H1 (cell line): ENCODE measurements at regions not wholly inside any gene's neighbourhood (a gene's known extent, or its start where the extent isn't known, plus 50 kb on each side); places are given as distances from the start of the nearest gene placed in this dataset.

Experiments
- CTCF ChIA-PET: fragments of 300-600 bp; sonication (Branson Sonifier 250); formaldehyde crosslinking; loops from one replicate; lab custom pipeline; 2021; ENCODE audit not compliant: partially characterized antibody; lab: Charles Lee
- POLR2A ChIA-PET: fragments of 300-600 bp; sonication (Branson Sonifier 250); formaldehyde crosslinking; loops from one replicate; lab custom pipeline; 2021; ENCODE audit warnings: inconsistent platforms; ENCODE audit not compliant: partially characterized antibody; lab: Charles Lee
- DNase-seq, 2 experiments: peaks; one replicate each; pipeline versions ENCODE4 v3.0.0 to v3.0.0-alpha.2; 2010 to 2022; ENCODE audit warnings: low spot score in 2 of 2, low read depth in 1 of 2, mixed read lengths in 1 of 2
- FAIRE-seq: peaks from 2 replicates; lab custom pipeline; 2011; peaks lifted over from hg19 to GRCh38; lab: Jason Lieb, UNC
- H2AFZ ChIP-seq: 2 replicates; pipeline ENCODE4 v1.8.1; 2012; ENCODE audit warnings: low read length, inconsistent platforms
- H2AK5ac ChIP-seq: 2 replicates; pipeline ENCODE4 v1.6.1; 2013; ENCODE audit warnings: low read depth, low read length
- H2BK120ac ChIP-seq: replicated peaks from 2 replicates; pipeline ENCODE3; 2013; ENCODE audit warnings: low read depth, low read length, inconsistent platforms
- H2BK12ac ChIP-seq: 2 replicates; pipeline ENCODE4 v1.6.1; 2013; ENCODE audit warnings: low read depth, low read length
- H2BK15ac ChIP-seq: 2 replicates; pipeline ENCODE4 v1.6.1; 2013; ENCODE audit warnings: low read length
- H2BK20ac ChIP-seq: 2 replicates; pipeline ENCODE4 v1.6.1; 2013; ENCODE audit warnings: low read length
- H2BK5ac ChIP-seq: 2 replicates; pipeline ENCODE4 v1.6.1; 2013; ENCODE audit warnings: low read depth, low read length
- H3K14ac ChIP-seq: 2 replicates; pipeline ENCODE4 v1.6.1; 2013; ENCODE audit warnings: inconsistent platforms; ENCODE audit not compliant: insufficient read length
- H3K18ac ChIP-seq: 2 replicates; pipeline ENCODE4 v1.6.1; 2013; ENCODE audit warnings: low read length; ENCODE audit errors: extremely low read depth
- H3K23ac ChIP-seq: 2 replicates; pipeline ENCODE4 v1.6.1; 2013; ENCODE audit warnings: inconsistent platforms; ENCODE audit not compliant: insufficient read length
- H3K23me2 ChIP-seq: 2 replicates; pipeline ENCODE4 v1.6.1; 2013; ENCODE audit warnings: low read depth, low read length
- H3K27ac ChIP-seq: 2 replicates; pipeline ENCODE4 v1.6.1; 2011; ENCODE audit warnings: low read depth, low read length, inconsistent platforms
- H3K27me3 ChIP-seq, 4 experiments: replicated peaks in 1 of 4; 1 replicate in 1 of 4; 2 replicates in 3 of 4; pipeline versions ENCODE4 v1.6.1 to v1.8.1; 2011 to 2013; ENCODE audit warnings: low read length in 3 of 4, mild to moderate bottlenecking in 3 of 4, inconsistent platforms in 2 of 4, mixed read lengths in 2 of 4, moderate library complexity in 1 of 4; ENCODE audit not compliant: control insufficient read depth in 3 of 4, insufficient read depth in 3 of 4; ENCODE audit errors: extremely low read depth in 1 of 4
- H3K36me3 ChIP-seq, 4 experiments: 2 replicates each; pipeline versions ENCODE4 v1.6.1 to v1.8.1; 2011 to 2013; ENCODE audit warnings: mild to moderate bottlenecking in 4 of 4, low read length in 3 of 4, moderate library complexity in 2 of 4, control low read depth in 1 of 4, inconsistent platforms in 1 of 4; ENCODE audit not compliant: insufficient read depth in 4 of 4, control insufficient read depth in 2 of 4
- H3K4ac ChIP-seq: replicated peaks from 2 replicates; pipeline ENCODE3; 2013; ENCODE audit warnings: low read length, low read depth, mixed read lengths, inconsistent platforms; ENCODE audit not compliant: insufficient read length
- H3K4me1 ChIP-seq, 4 experiments: replicated peaks in 1 of 4; 1 replicate in 1 of 4; 2 replicates in 3 of 4; pipeline versions ENCODE4 v1.6.1 to v1.8.1; 2011 to 2013; ENCODE audit warnings: low read length in 3 of 4, inconsistent platforms in 2 of 4, mixed read lengths in 1 of 4; ENCODE audit not compliant: insufficient read depth in 4 of 4, control insufficient read depth in 3 of 4
- H3K4me2 ChIP-seq, 2 experiments: 2 replicates each; pipeline versions ENCODE4 v1.6.1 to v1.8.1; 2011 to 2013; ENCODE audit warnings: low read depth in 2 of 2, low read length in 2 of 2, control low read depth in 1 of 2, inconsistent platforms in 1 of 2, mild to moderate bottlenecking in 1 of 2; ENCODE audit not compliant: insufficient read depth in 1 of 2
- H3K4me3 ChIP-seq, 4 experiments: fragments of 200-600, 300-600 bp in 1 of 4; sonication (generic), shearing (Covaris generic), sonication (Bioruptor Twin) in 1 of 4; 2 replicates each; pipeline versions ENCODE4 v1.5.1 to v1.8.1; 2011 to 2016; ENCODE audit warnings: low read length in 4 of 4, low read depth in 3 of 4, control low read depth in 2 of 4, inconsistent platforms in 2 of 4, mild to moderate bottlenecking in 2 of 4, mixed read lengths in 1 of 4, moderate library complexity in 1 of 4; ENCODE audit not compliant: insufficient read depth in 2 of 4; ENCODE audit errors: extremely low read depth in 1 of 4
- H3K56ac ChIP-seq: replicated peaks from 2 replicates; pipeline ENCODE3; 2013; ENCODE audit warnings: low read depth, mild to moderate bottlenecking, mixed read lengths, low read length, inconsistent platforms; ENCODE audit not compliant: insufficient read length
- H3K79me1 ChIP-seq: 2 replicates; pipeline ENCODE4 v1.6.1; 2013; ENCODE audit warnings: low read depth, low read length, control low read depth
- H3K79me2 ChIP-seq, 2 experiments: 2 replicates each; pipeline versions ENCODE4 v1.6.1 to v1.8.1; 2012 to 2013; ENCODE audit warnings: low read length in 2 of 2, mild to moderate bottlenecking in 2 of 2, inconsistent platforms in 1 of 2; ENCODE audit not compliant: insufficient read depth in 2 of 2, control insufficient read depth in 1 of 2
- H3K9ac ChIP-seq, 4 experiments: replicated peaks in 1 of 4; 1 replicate in 1 of 4; 2 replicates in 3 of 4; pipeline versions ENCODE4 v1.6.1 to v1.8.1; 2011 to 2013; ENCODE audit warnings: low read depth in 3 of 4, low read length in 3 of 4, control low read depth in 2 of 4, mild to moderate bottlenecking in 2 of 4, moderate library complexity in 2 of 4, inconsistent platforms in 1 of 4; ENCODE audit errors: extremely low read depth in 1 of 4
- H3K9me3 ChIP-seq, 2 experiments: 2 replicates each; pipeline versions ENCODE4 v1.6.1 to v1.8.1; 2012 to 2013; ENCODE audit warnings: mild to moderate bottlenecking in 2 of 2, moderate library complexity in 2 of 2, control low read depth in 1 of 2, inconsistent platforms in 1 of 2, low read depth in 1 of 2, low read length in 1 of 2, mixed read lengths in 1 of 2; ENCODE audit not compliant: insufficient read depth in 2 of 2
- H4K20me1 ChIP-seq, 2 experiments: replicated peaks in 1 of 2; 2 replicates each; pipeline versions ENCODE3 to v1.8.1; 2011 to 2013; ENCODE audit warnings: inconsistent platforms in 2 of 2, low read length in 2 of 2, mild to moderate bottlenecking in 1 of 2; ENCODE audit not compliant: insufficient read depth in 2 of 2, control insufficient read depth in 1 of 2
- H4K5ac ChIP-seq: 2 replicates; pipeline ENCODE4 v1.6.1; 2013; ENCODE audit warnings: low read length, low read depth, mixed read lengths, inconsistent platforms; ENCODE audit not compliant: insufficient read length
- H4K8ac ChIP-seq: 2 replicates; pipeline ENCODE4 v1.8.0; 2013; ENCODE audit warnings: mild to moderate bottlenecking, moderate library complexity, low read length, inconsistent platforms; ENCODE audit not compliant: insufficient read depth; ENCODE audit errors: extremely low read depth
- H4K91ac ChIP-seq: replicated peaks from 2 replicates; pipeline ENCODE3; 2013; ENCODE audit warnings: low read length, mixed read lengths, inconsistent platforms; ENCODE audit not compliant: insufficient read length
- ASH2L ChIP-seq: fragments of 200-600, 300-600 bp; sonication (generic); IDR thresholded peaks from one replicate; pipeline ENCODE4 v1.7.1; 2017; ENCODE audit warnings: low read length
- BACH1 ChIP-seq: IDR thresholded peaks from 2 replicates; pipeline ENCODE4 v1.6.1; 2012; ENCODE audit warnings: low read length, improper control_type of control experiment
- CREB1 ChIP-seq: IDR thresholded peaks from 2 replicates; pipeline ENCODE4 v1.6.1; 2012; ENCODE audit warnings: inconsistent platforms
- HDAC2 ChIP-seq, 2 experiments: fragments of 300-600 bp in 1 of 2; sonication (generic) in 1 of 2; IDR thresholded peaks; 2 replicates each; pipeline ENCODE4 v1.6.1; 2011 to 2012; ENCODE audit warnings: low read depth in 2 of 2, low read length in 2 of 2, mild to moderate bottlenecking in 2 of 2, moderate library complexity in 2 of 2, borderline replicate concordance in 1 of 2, inconsistent platforms in 1 of 2
- KDM1A ChIP-seq: fragments of 200-600, 300-600 bp; sonication (generic); IDR thresholded peaks from 2 replicates; pipeline ENCODE4 v1.7.1; 2016; ENCODE audit warnings: mild to moderate bottlenecking, low read length, borderline replicate concordance
- PHF8 ChIP-seq: fragments of 200-600 bp; sonication (generic); conservative IDR thresholded peaks from 2 replicates; pipeline ENCODE4 v1.7.1; 2012; ENCODE audit warnings: low read depth, mild to moderate bottlenecking, inconsistent platforms, low read length, moderate library complexity
- RNF2 ChIP-seq: fragments of 200-900, 300-1000 bp; sonication (generic); IDR thresholded peaks from 2 replicates; pipeline ENCODE4 v1.7.1; 2016; ENCODE audit warnings: borderline replicate concordance, low read depth, mild to moderate bottlenecking, antibody characterized with exemption, low read length; ENCODE audit not compliant: poor library complexity, severe bottlenecking; ENCODE audit errors: missing control alignments
- SIN3A ChIP-seq, 2 experiments: IDR thresholded peaks in 1 of 2; conservative IDR thresholded peaks in 1 of 2; 2 replicates each; pipeline ENCODE4 v1.6.1; 2011 to 2012; ENCODE audit warnings: low read length in 2 of 2, improper control_type of control experiment in 1 of 2, low read depth in 1 of 2, mild to moderate bottlenecking in 1 of 2
- SP1 ChIP-seq: IDR thresholded peaks from 2 replicates; pipeline ENCODE4 v1.6.1; 2011; ENCODE audit warnings: low read depth, low read length
- WGBS, 2 experiments: shearing (Covaris generic) in 1 of 2; methylation state at CpG; one replicate each; pipeline versions ENCODE4 v1.1.6 to v1.1.7; 2013 to 2015; ENCODE audit warnings: low lambda C conversion rate in 2 of 2, mixed read lengths in 2 of 2, inconsistent platforms in 1 of 2, low coverage in 1 of 2, missing lambda C conversion rate in 1 of 2; ENCODE audit not compliant: insufficient replicate concordance in 2 of 2, insufficient coverage in 1 of 2, insufficient read length in 1 of 2; ENCODE audit errors: extremely low coverage in 1 of 2, missing lambda C conversion rate in 1 of 2; 5-methylcytosine and 5-hydroxymethylcytosine counted together

- Histone ChIP-seq H3K79me1 (no peaks in the 10 kb centered on the region), H2BK12ac (no peak overlapping the region), H3K18ac (no peak overlapping the region), H3K4me2 (no peak overlapping the region), H3K9me3 (no peaks in the 10 kb centered on the region; a peak in 1 of 4 replicates), H4K20me1 (no peaks in the 10 kb centered on the region), H3K9ac (no peak overlapping the region), H4K8ac (no peak overlapping the region), H3K4me1 (no peaks in the 10 kb centered on the region), H2BK15ac (no peak overlapping the region), H3K4me3 (no peak overlapping the region), H4K91ac (no peak overlapping the region), H4K5ac (no peak overlapping the region), H3K4ac (no peak overlapping the region), H3K27me3 (peaks cover 0 to 3% (median 0%) of the 10 kb centered on the region in 4 experiments; a peak in 3 of 7 replicates), H3K14ac (no peak overlapping the region), H3K23me2 (no peaks in the 10 kb centered on the region), H2BK20ac (no peak overlapping the region), H3K79me2 (no peaks in the 10 kb centered on the region), H2AFZ (no peak overlapping the region), H3K36me3 (no peaks in the 10 kb centered on the region), H2BK120ac (no peak overlapping the region), H3K27ac (no peak overlapping the region), H3K23ac (no peak overlapping the region), H2AK5ac (no peak overlapping the region), H2BK5ac (no peak overlapping the region), H3K56ac (no peak overlapping the region)
- FAIRE-seq (no peak), DNase-seq (no peak)
- 94% methylated on average over 9 of the region's 9 CpGs; no CpG with 5 or more reads in 1 of the 2 experiments for WGBS, 2 experiments
- no peak for TF ChIP-seq KDM1A
- no peak for TF ChIP-seq RNF2
- no peak for TF ChIP-seq SP1
- no peak for TF ChIP-seq SIN3A (conservative IDR thresholded peaks at IDR 0.05 in 1 of 2, IDR thresholded peaks at IDR 0.05 in 1 of 2; ENCODE audit: low read depth in 1 of 2, low read length in 2 of 2)
- no peak for TF ChIP-seq PHF8
- no peak for TF ChIP-seq ASH2L
- TF ChIP-seq HDAC2 (IDR thresholded peaks at IDR 0.05; ENCODE audit: borderline replicate concordance in 1 of 2, low read depth in 2 of 2, low read length in 2 of 2): no peak
- TF ChIP-seq BACH1: no peak
- TF ChIP-seq CREB1: no peak
- CTCF ChIA-PET: interaction anchor here (0.6 to 0.8 kb wide), 4 partner anchors 31 to 802 kb away, joined by 3 to 4 read pairs (median 3); no protein-coding TSS in a partner anchor
- POLR2A ChIA-PET: no interaction called here
Measured at GRCh38 chr13:99124794-99125316, 75.8 kb upstream of the UBAC2 start.
